ENCODE measurements at regions not wholly inside any gene's neighbourhood (a gene's known extent, or its start where the extent isn't known, plus 50 kb on each side); places are given as distances from the start of the nearest gene placed in this dataset.

DNA sequence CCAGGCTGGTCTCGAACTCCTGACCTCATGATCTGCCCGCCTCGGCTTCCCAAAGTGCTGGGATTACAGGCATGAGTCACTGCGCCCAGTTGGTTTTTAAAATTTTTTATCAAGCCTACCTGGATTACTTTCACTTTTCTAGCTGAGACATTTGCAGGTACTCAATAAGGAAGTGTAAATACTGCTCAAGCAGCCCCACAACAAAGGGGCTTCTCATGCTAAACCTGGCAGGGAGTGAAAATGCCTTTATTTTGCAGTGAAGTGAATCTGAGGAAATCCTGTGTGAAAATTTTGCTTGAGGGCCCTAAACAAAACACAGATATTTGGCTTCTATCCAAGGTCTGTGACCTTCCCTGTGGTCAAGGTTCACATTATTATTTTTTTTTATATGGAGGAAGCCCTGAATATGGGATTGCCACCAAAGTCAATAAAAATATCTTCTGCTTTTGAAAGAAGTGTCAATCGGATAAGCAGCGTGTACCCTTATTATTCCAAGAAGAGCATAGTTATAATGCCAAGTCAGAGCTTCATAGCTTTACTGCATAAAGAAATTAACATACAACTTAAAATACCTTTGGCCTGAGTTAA lies 481.0 kb downstream of the SH2D1A start:
- DNase-seq (ENCODE audit: low spot score) = no peak

DNA sequence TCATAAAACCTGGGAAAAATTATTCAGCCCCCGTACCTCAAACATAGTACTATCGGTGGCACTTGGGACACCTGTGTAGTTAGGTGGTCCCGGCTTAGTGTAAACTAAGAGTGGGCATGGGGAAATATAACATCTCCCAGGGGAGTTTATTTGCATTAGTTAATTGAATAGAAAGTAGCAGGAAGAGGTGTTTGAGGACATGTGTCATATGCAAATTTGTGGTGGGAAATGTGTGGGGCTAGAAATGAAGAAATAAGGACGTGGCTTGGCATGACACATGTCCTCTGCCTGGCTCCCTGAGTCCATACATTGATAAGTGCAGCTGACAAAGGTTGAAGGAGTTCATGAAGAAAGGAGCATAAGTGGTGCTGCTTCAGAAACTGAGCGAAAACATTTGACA lies 483.6 kb downstream of the SH2D1A start:
- DNase-seq (ENCODE audit: low spot score) = no peak

DNA sequence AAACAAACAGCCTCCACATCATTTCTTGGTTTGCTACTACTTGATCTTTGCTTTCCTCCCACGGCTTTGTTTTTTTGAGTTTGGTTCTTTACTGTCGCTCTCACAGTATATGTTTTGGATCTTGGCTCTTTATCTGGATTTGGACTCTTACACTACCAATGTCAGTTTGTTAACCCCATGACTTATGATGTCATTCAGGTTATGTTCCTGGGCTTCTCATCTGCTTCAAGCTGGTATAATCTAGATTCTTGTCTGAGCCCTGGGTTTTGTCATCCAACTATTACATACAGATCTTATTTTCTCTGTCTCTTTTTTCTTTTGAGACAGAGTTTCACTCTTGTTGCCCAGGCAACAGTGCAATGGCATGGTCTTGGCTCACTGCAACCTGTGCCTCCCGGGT lies 482.9 kb upstream of the TEX13C start:
- DNase-seq (ENCODE audit: low spot score) = no peak

DNA sequence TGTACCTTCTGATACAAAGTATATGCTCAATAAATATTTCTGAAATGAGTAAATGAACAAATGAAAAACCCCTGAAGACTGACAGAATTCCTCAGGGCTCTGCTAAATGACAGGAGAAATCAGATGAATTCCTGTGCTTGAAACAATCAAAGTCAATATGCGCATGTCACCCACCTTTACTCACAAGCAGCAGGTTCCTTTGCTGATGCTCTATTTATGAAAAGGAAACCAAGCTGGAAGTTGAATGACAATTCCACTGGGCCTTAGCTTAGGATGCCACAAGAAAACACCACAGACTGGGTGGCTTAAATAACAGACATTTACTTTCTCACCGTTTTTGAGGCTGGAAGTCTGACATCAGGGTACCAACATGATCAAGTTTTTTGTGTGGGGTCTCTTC lies 477.5 kb upstream of the TEX13C start:
- no peak for DNase-seq (ENCODE audit: low spot score)

DNA sequence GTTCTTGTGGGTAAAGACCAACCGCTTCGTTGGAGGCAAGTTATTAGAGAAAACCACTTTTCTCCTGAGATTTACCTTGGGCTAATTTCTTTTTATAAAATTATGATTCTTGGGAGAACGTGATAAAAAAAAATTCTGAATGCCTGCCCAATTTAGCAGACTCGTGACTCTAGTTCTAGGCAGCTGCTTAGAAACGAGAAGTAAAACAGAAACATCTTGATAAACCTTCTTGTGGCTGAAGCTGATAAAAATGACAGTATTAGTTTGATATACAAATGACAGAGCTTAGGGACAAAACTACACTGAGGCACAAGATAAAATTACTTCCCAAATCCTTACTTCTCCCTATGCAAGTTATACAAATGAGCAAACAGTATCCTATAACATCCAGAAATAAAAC lies 458.9 kb upstream of the TEX13C start:
- no peak for DNase-seq (ENCODE audit: low spot score)

DNA sequence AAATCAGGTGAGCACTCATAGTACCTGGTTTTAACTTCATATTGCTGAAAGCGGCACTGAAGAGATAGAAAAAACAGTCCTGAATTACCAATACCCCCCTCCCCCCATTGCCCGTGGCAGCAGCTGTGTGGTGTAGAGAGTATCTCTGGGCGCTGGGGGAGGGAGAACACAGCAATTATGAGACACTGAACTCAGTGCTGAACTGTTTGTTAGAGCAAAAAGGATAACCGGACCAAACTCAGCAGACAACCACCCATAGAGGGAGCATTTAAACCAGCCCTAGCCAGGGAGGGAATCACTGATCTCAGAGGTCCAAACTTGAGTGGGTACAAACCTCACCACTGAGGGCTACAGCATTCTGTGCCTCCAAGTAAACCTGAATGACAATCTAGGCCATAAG lies 457.4 kb upstream of the TEX13C start:
- no peak for DNase-seq (ENCODE audit: low spot score)

DNA sequence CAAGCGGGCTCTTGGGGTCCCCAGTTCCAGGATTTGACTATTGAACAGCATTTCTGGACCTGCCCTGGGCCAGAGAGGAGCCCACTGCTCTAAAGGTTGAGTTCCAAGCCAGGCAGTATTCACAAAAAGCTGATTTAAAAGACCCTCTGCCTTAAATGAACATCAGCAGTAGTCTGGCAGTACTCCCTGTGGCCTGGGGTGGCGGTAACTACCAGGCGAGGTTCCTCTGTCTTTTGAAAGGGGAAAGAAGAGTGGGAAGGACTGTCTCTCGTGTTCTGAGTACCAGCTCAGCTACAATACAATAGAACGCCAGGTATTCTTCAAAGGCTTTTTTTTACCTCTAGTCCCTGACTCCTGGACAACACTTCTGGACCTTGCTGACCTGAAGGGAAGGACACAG lies 456.4 kb upstream of the TEX13C start:
- no peak for DNase-seq (ENCODE audit: low spot score)

DNA sequence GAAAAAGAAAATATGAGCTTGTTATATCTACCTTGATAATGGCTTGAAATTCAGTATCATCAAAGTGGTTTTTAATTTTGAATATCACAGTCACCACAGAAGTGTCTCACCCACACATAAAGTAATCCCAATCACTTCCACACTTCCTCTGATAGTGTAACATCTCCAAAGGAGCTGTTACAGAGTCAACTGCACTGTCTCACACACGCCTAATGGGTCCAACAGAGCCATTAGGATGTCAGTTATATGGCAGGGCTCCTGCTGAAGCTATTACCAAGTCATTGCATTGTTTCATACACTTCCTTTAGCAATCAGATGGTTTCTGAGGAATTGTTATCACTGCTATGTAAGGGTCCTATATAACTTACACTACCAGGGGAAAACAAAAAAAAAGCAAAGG lies 432.1 kb upstream of the TEX13C start:
- DNase-seq (ENCODE audit: low spot score) = no peak

DNA sequence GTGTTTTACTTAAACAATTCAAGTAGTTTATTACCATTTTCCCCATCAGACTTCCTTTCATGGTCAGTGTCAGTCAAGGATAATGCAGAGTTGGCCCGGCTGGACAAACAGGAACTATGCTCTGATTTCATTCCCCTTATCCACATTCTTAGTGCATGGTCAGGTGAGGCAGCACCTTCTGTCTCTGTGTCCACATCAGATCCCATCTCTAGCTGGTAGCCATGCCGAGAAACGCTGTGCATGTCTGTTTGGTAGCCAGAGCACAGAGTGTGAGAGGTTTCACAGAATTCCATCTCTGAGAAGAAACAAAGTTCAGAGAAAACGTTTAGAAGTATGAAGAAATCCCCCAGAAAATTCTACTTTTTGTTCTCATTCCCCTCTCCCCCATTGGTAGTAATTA lies 423.7 kb upstream of the TEX13C start:
- DNase-seq (ENCODE audit: low spot score) = no peak

DNA sequence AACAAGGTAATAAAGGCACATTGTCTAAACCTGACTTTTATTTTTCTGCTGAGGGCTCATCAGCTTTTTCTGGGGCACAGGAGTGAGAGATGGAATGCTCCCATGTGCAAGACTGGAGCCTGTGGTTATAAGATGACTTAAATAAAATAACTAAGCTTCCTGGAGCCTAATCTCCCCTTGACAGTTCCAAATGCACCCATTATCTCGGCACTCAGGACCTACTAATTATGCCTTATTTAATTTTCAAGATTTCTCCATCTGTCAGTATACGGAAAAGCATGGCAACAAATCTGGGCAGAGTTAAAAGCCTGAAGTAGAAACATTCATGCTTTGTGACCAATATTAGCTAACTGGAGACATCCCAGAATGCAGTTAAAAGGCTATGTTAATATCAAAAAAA lies 416.7 kb upstream of the TEX13C start:
- DNase-seq (ENCODE audit: low spot score) = no peak

DNA sequence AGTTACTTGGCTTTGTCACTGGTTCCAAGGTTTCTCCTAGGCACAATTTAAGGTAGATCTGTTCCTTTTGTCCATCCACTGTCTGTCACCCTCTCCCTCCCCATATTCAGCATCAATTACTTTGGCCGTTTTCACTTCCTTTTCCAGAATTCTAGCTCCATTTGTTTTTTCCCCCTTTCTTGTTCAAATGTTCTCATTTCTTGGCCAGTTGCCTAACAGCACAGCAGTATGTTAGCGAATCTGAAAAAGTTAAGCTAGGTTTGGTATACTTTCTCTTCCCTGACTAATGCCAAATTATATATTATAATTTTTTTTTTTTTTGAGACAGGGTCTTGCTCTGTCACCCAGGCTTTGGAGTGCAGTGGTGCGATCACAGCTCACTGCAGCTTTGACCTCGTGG lies 409.1 kb upstream of the TEX13C start:
- no peak for DNase-seq (ENCODE audit: low spot score)

DNA sequence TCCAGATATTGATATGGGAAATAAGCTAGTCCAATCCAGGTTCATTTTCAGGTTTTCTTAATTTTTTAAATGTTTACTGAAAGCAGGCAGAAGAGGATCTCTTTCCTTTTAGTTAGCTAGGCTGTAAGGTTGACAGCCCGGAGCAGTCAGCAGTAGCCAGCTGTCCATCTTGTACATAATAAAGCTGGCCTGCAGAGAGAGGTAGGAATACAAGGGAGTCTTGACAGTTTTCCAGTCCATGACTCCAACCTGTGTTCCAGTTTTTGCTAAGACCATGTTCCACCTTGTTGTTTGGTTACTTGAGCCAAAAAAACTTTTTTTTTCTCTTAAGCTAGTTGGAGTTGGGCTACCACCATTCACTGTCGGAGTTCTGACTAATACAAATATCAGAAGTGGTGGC lies 402.7 kb upstream of the TEX13C start:
- DNase-seq (ENCODE audit: low spot score) = no peak

DNA sequence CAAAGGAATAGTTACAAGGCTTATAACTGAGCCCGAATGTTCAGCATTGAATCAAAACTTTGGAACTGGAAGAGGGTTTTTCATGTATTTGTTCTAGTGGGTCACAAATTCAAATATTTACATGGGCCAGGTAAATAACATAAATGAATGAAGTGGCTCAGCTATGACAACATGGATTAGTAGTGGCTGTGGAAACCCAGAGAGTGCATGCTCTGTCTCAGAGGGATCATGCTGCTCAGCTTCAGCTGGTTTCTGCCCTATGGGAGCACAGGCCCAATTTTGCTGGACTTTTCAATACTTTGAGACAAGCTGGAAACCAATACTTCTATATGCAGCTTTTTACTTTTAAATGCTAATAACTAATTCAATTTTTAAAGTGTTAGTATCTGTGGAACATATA lies 394.0 kb upstream of the TEX13C start:
- DNase-seq (ENCODE audit: low spot score) = no peak

DNA sequence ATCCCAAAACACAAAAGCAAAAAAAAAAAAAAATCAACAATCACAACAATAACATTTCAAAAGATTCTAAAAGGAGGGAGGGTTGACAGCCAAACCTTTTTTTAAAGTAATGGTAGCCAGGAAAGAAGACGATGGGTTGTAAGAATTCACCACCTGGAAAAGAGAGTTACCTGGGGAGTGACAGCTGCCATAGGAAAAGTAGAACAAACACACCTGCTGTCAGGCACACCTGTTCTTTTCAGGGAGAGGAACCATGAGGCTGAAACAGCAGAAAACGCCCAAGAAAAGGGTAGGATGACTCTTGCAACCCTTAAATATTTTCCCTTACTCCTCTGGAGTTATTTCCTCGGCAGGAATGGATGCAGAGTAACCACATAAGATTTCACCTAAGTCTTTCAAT lies 388.4 kb upstream of the TEX13C start:
- DNase-seq (ENCODE audit: low spot score) = no peak

DNA sequence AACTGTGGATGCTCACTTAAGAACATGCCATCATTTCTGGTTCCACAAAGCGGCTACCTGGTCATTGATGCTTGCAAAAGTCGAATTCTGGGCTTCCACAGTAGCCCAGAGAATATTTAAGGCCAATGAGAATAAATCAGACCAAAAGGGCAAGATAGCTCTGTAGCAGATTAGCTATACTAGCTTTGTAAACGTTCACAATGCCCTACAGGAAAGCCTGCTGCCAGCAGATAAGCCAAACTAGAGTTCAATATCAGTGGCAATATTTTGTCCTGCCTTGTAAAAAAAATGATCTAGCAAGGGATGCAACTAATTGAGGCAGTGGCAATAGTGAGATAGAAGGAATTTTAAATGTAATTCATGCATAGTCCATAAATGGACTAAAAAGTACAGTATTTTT lies 387.7 kb upstream of the TEX13C start:
- no peak for DNase-seq (ENCODE audit: low spot score)

DNA sequence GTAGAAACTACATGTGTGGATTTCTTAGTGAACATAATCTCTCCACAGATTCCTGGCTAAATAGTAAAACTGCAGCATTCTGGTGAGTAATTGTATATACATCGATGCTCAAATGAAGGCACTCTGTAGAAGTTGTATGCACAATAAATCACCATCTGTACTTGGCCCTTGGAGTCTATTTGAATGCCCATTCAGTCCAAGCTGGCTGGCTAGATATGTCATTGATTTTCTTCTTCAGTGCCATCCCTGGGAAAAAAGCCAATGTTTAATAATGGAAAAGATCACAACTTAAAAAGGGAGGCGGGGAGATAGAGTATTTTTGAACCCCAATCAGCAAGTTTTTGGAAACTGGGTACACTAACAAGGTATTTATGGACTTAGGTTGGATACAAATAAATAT lies 381.0 kb upstream of the TEX13C start:
- no peak for DNase-seq (ENCODE audit: low spot score)

DNA sequence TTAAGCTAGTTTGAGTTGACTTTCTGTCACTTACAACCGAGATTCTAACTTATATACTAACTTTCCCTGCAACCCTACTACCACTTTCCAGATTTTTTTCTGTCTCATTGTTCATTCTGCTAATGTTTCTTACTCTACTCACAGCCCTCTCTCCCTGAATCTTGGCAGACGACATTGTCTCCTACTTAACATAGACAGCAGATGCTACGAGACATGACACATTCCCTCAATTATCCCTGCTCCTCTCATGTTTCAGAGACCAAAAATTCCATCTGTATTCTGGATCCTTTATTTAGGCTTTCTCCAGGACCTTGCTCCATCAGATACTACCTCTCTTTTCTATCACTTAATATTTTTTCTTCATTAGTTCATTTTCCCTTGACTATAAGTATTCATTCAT lies 379.1 kb upstream of the TEX13C start:
- no peak for DNase-seq (ENCODE audit: low spot score)

DNA sequence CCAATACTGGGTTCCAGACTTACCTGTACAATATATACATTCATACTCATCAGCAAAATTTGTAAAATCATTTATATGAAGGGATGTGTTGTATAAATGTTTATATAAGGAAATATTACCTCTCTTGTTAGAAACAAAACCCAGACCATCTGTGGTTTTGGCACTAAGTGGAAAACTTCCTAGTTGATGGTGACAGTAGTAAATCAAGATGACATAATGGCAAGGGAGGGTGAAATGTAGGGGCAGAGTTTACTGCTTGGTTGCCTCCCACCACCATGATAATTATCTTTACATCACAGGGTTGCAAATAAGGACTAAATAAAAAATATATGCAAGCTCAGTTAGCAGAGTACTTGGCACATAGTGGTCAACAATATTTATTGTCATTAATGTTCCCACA lies 365.3 kb upstream of the TEX13C start:
- DNase-seq (ENCODE audit: low spot score) = no peak

DNA sequence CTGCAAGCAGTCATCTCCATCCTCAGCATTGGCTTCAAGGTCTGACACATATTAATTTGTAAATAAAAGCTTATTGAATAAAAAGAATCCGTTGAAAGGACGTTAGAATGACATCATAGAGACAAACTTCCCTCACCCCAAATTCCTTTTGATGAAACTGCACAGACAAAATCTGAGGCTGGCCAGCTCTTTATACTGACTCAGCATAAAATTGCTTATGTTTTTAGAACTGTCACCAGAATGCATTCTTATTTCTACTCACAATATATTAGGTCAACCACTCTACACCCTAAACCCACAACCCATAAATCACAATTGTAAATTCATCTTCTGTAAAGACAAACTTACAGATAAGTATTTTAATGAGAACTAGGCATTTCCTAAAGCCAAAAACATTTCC lies 359.2 kb upstream of the TEX13C start:
- no peak for DNase-seq (ENCODE audit: low spot score)

DNA sequence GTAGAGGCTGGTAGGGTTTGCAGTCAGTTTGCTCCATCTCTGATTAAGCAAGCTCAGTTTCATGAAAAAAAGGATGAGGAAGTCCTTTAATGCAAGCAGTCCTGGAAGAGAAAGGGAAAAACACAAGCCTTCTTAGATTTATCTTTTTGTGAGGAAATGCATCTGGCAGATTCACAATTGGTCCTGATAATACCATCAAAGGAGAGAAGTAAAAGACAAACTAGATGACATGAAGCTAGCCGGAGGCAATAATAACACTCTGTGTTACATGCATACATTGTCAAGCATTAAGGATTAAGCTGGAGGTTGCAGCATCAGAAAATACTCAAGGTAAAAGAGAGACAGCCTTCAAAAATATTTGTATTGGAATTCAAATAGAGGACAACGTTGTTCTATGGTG lies 356.0 kb upstream of the TEX13C start, which contains the start of gene TENM1:
TENM1 (minus strand) TSS at position 101 of the 400 bp plus-strand sequence.
- no peak for DNase-seq (ENCODE audit: low spot score)

DNA sequence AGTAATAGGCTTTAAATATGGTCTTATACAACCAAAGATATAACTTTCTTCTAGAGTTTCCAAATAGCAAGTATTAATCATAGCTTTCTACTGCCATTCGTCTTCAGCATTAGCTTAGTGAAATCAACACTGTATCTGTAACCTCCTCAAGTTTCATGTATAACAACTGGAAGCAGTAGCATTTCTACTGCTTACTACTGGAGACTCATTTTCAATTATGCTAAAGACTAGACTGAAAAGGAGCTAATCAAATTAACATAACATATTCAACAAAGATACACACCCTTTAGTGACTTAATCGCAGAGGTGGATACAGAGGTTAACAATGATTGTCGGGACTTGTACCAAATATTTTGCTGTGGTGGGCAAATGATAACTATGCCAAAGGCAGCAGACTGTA lies 344.2 kb upstream of the TEX13C start:
- DNase-seq (ENCODE audit: low spot score) = no peak

DNA sequence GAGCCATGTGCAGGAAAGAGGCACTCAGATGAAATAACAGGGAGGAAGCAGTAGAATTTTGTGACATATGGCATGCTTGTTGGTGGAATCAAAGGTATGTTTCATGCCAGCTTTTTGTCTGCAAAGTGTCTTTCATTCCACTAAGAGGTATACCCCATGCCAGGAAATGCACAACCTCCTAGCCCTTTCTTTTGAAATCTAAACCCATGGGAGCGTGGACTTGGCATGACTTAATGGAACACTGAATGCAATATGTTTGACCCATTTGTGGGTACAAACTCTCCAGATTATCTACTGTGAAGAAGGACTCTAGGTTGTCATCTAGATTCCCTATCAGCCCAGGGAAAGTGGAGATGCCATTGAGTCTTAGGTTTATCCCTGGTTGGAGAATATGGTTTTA lies 338.3 kb upstream of the TEX13C start:
- DNase-seq (ENCODE audit: low spot score) = no peak

DNA sequence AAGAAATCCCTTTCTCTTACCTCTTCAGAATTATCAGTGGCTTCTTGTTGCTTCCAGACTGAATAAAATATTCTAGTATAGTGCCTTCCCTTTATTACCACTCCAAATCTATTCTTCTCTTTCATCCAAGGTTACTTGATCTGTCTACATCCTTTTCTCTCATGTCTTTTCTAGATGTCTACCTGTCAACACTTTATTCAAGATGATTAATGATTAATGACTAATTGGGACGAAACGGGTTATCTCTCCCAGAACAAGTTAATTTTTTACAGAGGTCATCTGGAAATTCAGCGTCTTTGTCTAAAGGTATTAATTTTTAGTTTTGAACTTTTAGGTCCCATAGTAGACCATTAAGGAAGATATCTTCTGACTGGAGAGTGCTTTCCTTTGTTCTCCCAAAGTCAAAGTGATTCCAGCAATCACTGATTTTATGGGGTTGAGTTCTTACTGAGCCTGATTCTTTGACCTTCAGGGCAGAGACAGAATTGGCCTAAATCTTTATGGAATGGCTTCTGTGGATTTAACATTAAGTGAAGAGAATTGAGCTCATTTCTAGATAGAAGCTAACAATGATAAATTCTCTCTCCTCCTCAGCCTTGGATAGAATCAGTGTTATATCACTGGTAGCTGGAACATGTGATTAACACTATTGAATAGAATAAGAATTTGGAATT lies 335.4 kb upstream of the TEX13C start:
- no peak for DNase-seq (ENCODE audit: low spot score)

DNA sequence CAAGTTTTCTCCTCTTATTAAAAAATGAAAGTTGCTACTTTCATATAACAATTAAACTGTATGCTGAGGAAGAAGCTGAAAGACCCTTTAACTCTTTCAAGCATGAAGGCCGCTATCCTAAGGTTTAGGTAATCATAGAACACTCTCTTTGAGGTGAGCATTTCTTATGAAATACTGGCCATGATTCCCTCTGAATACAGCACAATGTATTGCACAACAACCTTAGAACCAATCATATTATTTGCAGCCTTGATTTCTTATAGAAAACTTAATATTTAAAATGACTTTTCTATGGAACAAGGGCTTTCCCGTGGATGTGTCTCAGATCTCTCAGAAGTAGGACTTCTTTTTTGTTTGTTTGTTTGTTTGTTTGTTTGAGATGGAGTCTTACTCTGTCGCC lies 333.4 kb upstream of the TEX13C start:
- no peak for DNase-seq (ENCODE audit: low spot score)

All from A172 (cell line).